HEK293 (cell line): ENCODE measurements at regions not wholly inside any gene's neighbourhood (a gene's known extent, or its start where the extent isn't known, plus 50 kb on each side); places are given as distances from the start of the nearest gene placed in this dataset.
A peak's percentile ranks its signal among the peaks of the same experiment; 100 is the strongest.

Source experiments
- CTCF ChIA-PET: fragments of 350-600 bp; formaldehyde crosslinking; extraction: SDS; loops from one replicate; lab custom pipeline; 2021; ENCODE audit warnings: antibody characterized with exemption; lab: Yijun Ruan, JAX
- POLR2A ChIA-PET: fragments of 300-600 bp; formaldehyde crosslinking; extraction: SDS; loops from one replicate; lab custom pipeline; 2020; ENCODE audit warnings: antibody characterized with exemption, inconsistent platforms; lab: Yijun Ruan, JAX
- H3K27ac ChIP-seq: fragments of 200-500 bp; sonication (Bioruptor generic); 2 replicates; pipeline ENCODE4 v1.5.1; 2014; ENCODE audit warnings: low read depth, low read length, control low read depth, inconsistent platforms; ENCODE audit errors: extremely low read depth
- H3K36me3 ChIP-seq, 2 experiments: fragments of 200-500 bp in 1 of 2; sonication (Bioruptor generic) in 1 of 2; 1 replicate in 1 of 2; 2 replicates in 1 of 2; pipeline ENCODE4 v1.5.1; 2014 to 2017; ENCODE audit warnings: inconsistent platforms in 2 of 2, low read length in 2 of 2; ENCODE audit not compliant: control insufficient read depth in 2 of 2, insufficient read depth in 1 of 2
- H3K4me1 ChIP-seq: fragments of 200-500 bp; sonication (Bioruptor generic); 2 replicates; pipeline ENCODE4 v1.5.1; 2014; ENCODE audit warnings: mild to moderate bottlenecking, low read length, inconsistent platforms; ENCODE audit not compliant: control insufficient read depth, insufficient read depth
- H3K4me3 ChIP-seq: 2 replicates; pipeline ENCODE4 v1.5.1; 2011; ENCODE audit warnings: low read depth, mild to moderate bottlenecking, control low read depth, low read length, moderate library complexity
- H3K9me3 ChIP-seq: fragments of 200-500 bp; sonication (Bioruptor generic); 2 replicates; pipeline ENCODE4 v1.5.1; 2014; ENCODE audit warnings: low read depth, low read length, inconsistent platforms; ENCODE audit not compliant: control insufficient read depth, insufficient read depth
- HIC1 ChIP-seq: fragments of 450-650 bp; formaldehyde crosslinking; IDR thresholded peaks from 2 replicates; pipeline ENCODE4 v1.5.1; 2016; ENCODE audit warnings: missing biosample characterization, missing genetic modification characterization
- MZF1 ChIP-seq: fragments of 450-650 bp; formaldehyde crosslinking; IDR thresholded peaks from 2 replicates; pipeline ENCODE4 v1.5.1; 2017; ENCODE audit warnings: missing biosample characterization, missing genetic modification characterization, borderline replicate concordance
- PRDM10 ChIP-seq: fragments of 450-650 bp; formaldehyde crosslinking; IDR thresholded peaks from 2 replicates; pipeline ENCODE4 v1.5.1; 2016; ENCODE audit warnings: missing biosample characterization, missing genetic modification characterization
- ZBTB20 ChIP-seq: fragments of 450-650 bp; formaldehyde crosslinking; IDR thresholded peaks from 2 replicates; pipeline ENCODE4 v1.5.1; 2016; ENCODE audit warnings: missing biosample characterization, missing genetic modification characterization
- ZNF114 ChIP-seq: fragments of 450-650 bp; formaldehyde crosslinking; IDR thresholded peaks from 2 replicates; pipeline ENCODE4 v1.5.0; 2017; ENCODE audit warnings: missing biosample characterization, missing genetic modification characterization
- ZNF274 ChIP-seq, 2 experiments: fragments of 200-500 bp in 1 of 2; fragments of 450-650 bp in 1 of 2; sonication (Bioruptor generic) in 1 of 2; formaldehyde crosslinking in 1 of 2; IDR thresholded peaks; 2 replicates each; pipeline versions ENCODE4 v1.5.1 to v1.6.1; 2014 to 2016; ENCODE audit warnings: borderline replicate concordance in 1 of 2, inconsistent platforms in 1 of 2, low read length in 1 of 2, missing biosample characterization in 1 of 2, missing genetic modification characterization in 1 of 2
- ZNF324 ChIP-seq: fragments of 450-650 bp; formaldehyde crosslinking; IDR thresholded peaks from 2 replicates; pipeline ENCODE4 v1.5.1; 2016; ENCODE audit warnings: missing biosample characterization, missing genetic modification characterization
- ZNF335 ChIP-seq: fragments of 450-650 bp; formaldehyde crosslinking; conservative IDR thresholded peaks from 2 replicates; pipeline ENCODE4 v1.5.1; 2016; ENCODE audit warnings: missing biosample characterization, missing genetic modification characterization
- ZNF366 ChIP-seq: fragments of 450-650 bp; formaldehyde crosslinking; conservative IDR thresholded peaks from 2 replicates; pipeline ENCODE4 v1.5.1; 2016; ENCODE audit warnings: missing biosample characterization, missing genetic modification characterization
- ZNF391 ChIP-seq: fragments of 450-650 bp; formaldehyde crosslinking; IDR thresholded peaks from 2 replicates; pipeline ENCODE4 v1.5.1; 2016; ENCODE audit warnings: low read depth, missing biosample characterization, missing genetic modification characterization, borderline replicate concordance
- ZNF600 ChIP-seq: fragments of 450-650 bp; formaldehyde crosslinking; IDR thresholded peaks from 2 replicates; pipeline ENCODE4 v1.5.1; 2016; ENCODE audit warnings: missing biosample characterization, missing genetic modification characterization
- ZNF777 ChIP-seq: fragments of 450-650 bp; formaldehyde crosslinking; IDR thresholded peaks from 2 replicates; pipeline ENCODE4 v1.5.1; 2017; ENCODE audit warnings: missing biosample characterization, missing genetic modification characterization, borderline replicate concordance
- ZSCAN4 ChIP-seq: fragments of 450-650 bp; formaldehyde crosslinking; IDR thresholded peaks from 2 replicates; pipeline ENCODE4 v1.5.1; 2017; ENCODE audit warnings: missing biosample characterization, missing genetic modification characterization
- TF ChIP-seq, protein P1 (sequence below): fragments of 450-650 bp; formaldehyde crosslinking; IDR thresholded peaks from 2 replicates; pipeline ENCODE4 v1.5.1; 2017; ENCODE audit warnings: missing biosample characterization, mild to moderate bottlenecking, missing genetic modification characterization, moderate library complexity

- Histone ChIP-seq H3K36me3 (no peaks in the 10 kb centered on the region), H3K9me3 (no peaks in the 10 kb centered on the region), H3K4me3 (peak overlapping the region; percentile 58), H3K4me1 (peaks cover 3% of the 10 kb centered on the region), H3K27ac (peak overlapping the region; percentile 70; the same call in 1 of the 2 replicates)
- ChIA-PET CTCF (interaction anchor here (0.6 to 4.8 kb wide), 33 partner anchors 10 to 623 kb away, joined by 3 to 27 read pairs (median 4); partner anchors contain the start of gene FAM174B), POLR2A (interaction anchor here (1.0 to 1.5 kb wide), 3 partner anchors 58 to 319 kb away, joined by 5 to 9 read pairs (median 5); partner anchors contain the start of gene FAM174B)
- TF ChIP-seq MZF1, result peak; percentile 56
- 0 out of 2 replicates have a peak, but pooled peaks have one; percentile 27 for TF ChIP-seq HIC1 (tag by site-specific recombination)
- TF ChIP-seq ZBTB20, result no peak
- no peak for TF ChIP-seq ZNF391 (tag by site-specific recombination)
- peak; percentile 29; the same call in 1 of the 2 replicates for TF ChIP-seq PRDM10 (tag by site-specific recombination)
- peak; percentile 93 for TF ChIP-seq ZSCAN4 (tag by site-specific recombination)
- TF ChIP-seq ZNF335 (tag by site-specific recombination), result peak; percentile 71
- TF ChIP-seq ZNF274 (IDR thresholded peaks at IDR 0.05; ENCODE audit: low read length), result no peak
- TF ChIP-seq ZNF274 (tag by site-specific recombination; IDR thresholded peaks at IDR 0.05; ENCODE audit: borderline replicate concordance), result no peak
- TF ChIP-seq ZNF777, result no peak
- TF ChIP-seq ZNF366 (tag by site-specific recombination), result no peak; the same call in 1 of the 2 replicates
- no peak for TF ChIP-seq ZNF324 (tag by site-specific recombination)
- no peak for TF ChIP-seq ZNF114 (tag by site-specific recombination)
- TF ChIP-seq ZNF600 (tag by site-specific recombination), result peak; percentile 33; the same call in 1 of the 2 replicates
- TF ChIP-seq, protein P1, sequence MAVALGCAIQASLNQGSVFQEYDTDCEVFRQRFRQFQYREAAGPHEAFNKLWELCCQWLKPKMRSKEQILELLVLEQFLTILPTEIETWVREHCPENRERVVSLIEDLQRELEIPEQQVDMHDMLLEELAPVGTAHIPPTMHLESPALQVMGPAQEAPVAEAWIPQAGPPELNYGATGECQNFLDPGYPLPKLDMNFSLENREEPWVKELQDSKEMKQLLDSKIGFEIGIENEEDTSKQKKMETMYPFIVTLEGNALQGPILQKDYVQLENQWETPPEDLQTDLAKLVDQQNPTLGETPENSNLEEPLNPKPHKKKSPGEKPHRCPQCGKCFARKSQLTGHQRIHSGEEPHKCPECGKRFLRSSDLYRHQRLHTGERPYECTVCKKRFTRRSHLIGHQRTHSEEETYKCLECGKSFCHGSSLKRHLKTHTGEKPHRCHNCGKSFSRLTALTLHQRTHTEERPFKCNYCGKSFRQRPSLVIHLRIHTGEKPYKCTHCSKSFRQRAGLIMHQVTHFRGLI (tag by site-specific recombination), result no peak
These were observed 58.5 kb upstream of the FAM174B start for GRCh38 chr15:92714077-92714476.
